ENCODE measurements at regions not wholly inside any gene's neighbourhood (a gene's known extent, or its start where the extent isn't known, plus 50 kb on each side); places are given as distances from the start of the nearest gene placed in this dataset.

DNA sequence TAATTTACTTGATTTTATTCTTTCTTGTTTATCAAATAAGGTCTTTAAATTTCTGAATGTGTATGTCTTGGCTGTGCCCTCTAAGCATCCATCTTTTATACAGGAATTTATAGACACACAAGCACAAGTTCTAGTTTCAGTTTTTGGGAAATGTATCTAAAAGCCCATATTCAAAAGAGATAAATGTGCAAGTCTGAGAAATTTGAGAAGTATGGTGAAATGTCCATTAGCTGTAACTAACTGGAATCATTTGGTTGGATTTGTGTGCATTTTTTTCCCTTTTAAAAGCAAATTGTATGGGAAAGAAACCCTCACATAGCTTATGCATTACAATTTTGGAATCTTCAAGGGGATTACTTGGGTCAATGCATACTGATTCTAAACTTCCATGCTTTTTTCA is 532.0 kb downstream of the KLF5 start:
- Histone ChIP-seq H3K4me2 (replicated peaks; ENCODE audit: extremely low read depth, low read length, poor library complexity, severe bottlenecking) (no peak overlapping the region), H3K27ac (ENCODE audit: low read depth in 1 of 2, low read length in 2 of 2) (no peak overlapping the region), H3K4me3 (replicated peaks in 1 of 3; ENCODE audit: low read depth in 2 of 3, low read length in 3 of 3) (no peak overlapping the region), H2AFZ (ENCODE audit: insufficient read depth, low read depth, low read length, poor library complexity, severe bottlenecking) (no peak overlapping the region), H3K9me3 (replicated peaks in 1 of 2; ENCODE audit: control insufficient read depth in 1 of 2, insufficient read depth in 1 of 2, low read length in 2 of 2) (peaks cover 0 to 6% of the 10 kb centered on the region in 2 donors), H3K4me1 (ENCODE audit: control insufficient read depth in 1 of 2, insufficient read depth in 2 of 2, low read length in 2 of 2) (no peaks in the 10 kb centered on the region), H3K9ac (ENCODE audit: insufficient read depth, low read length, poor library complexity, severe bottlenecking) (no peak overlapping the region), H3K36me3 (replicated peaks in 1 of 2; ENCODE audit: control insufficient read depth in 1 of 2, insufficient read depth in 2 of 2, low read length in 2 of 2) (no peaks in the 10 kb centered on the region), H4K20me1 (ENCODE audit: insufficient read depth, low read length) (no peaks in the 10 kb centered on the region), H3K27me3 (ENCODE audit: control insufficient read depth in 2 of 2, insufficient read depth in 2 of 2, low read length in 2 of 2) (no peaks in the 10 kb centered on the region), H3K79me2 (ENCODE audit: insufficient read depth, low read length) (no peaks in the 10 kb centered on the region)
- Mint-ChIP-seq H3K27me3 (ENCODE audit: low read depth in 3 of 3) (no peaks in the 10 kb centered on the region), H3K4me1 (no peaks in the 10 kb centered on the region), H3K9me3 (peaks cover 0 to 12% (median 9%) of the 10 kb centered on the region in 7 donors), H3K4me3 (no peak overlapping the region), H3K27ac (no peak overlapping the region), H3K36me3 (no peaks in the 10 kb centered on the region)
- DNase-seq, result no peak
- intact Hi-C loops (cut with micrococcal nuclease), result no loop called here
- TF ChIP-seq, protein P1, sequence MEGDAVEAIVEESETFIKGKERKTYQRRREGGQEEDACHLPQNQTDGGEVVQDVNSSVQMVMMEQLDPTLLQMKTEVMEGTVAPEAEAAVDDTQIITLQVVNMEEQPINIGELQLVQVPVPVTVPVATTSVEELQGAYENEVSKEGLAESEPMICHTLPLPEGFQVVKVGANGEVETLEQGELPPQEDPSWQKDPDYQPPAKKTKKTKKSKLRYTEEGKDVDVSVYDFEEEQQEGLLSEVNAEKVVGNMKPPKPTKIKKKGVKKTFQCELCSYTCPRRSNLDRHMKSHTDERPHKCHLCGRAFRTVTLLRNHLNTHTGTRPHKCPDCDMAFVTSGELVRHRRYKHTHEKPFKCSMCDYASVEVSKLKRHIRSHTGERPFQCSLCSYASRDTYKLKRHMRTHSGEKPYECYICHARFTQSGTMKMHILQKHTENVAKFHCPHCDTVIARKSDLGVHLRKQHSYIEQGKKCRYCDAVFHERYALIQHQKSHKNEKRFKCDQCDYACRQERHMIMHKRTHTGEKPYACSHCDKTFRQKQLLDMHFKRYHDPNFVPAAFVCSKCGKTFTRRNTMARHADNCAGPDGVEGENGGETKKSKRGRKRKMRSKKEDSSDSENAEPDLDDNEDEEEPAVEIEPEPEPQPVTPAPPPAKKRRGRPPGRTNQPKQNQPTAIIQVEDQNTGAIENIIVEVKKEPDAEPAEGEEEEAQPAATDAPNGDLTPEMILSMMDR (IDR thresholded peaks at IDR 0.05), result no peak

DNA sequence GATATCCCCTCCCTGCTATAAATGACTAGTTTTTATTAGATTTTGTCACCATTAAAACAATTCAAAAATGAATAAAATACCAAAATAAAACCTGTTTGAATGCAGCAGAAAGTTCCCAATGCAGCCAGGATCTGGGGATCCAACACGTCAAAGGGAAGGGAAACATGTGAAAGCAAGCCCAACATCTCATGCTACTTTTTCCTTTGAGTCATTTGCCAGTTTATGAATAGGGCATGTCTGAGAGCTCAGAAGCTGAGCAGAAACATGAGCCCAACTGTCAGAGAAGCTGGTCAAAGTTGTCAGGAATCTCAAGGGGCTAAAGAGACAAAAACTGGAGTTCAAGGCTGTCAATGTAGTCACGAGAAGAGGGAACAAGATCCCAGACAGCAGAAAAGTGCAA is 526.4 kb downstream of the KLF5 start:
- Histone ChIP-seq H3K36me3 (replicated peaks in 1 of 2; ENCODE audit: control insufficient read depth in 1 of 2, insufficient read depth in 2 of 2, low read length in 2 of 2) (no peaks in the 10 kb centered on the region), H3K9ac (ENCODE audit: insufficient read depth, low read length, poor library complexity, severe bottlenecking) (no peak overlapping the region), H3K4me1 (ENCODE audit: control insufficient read depth in 1 of 2, insufficient read depth in 2 of 2, low read length in 2 of 2) (no peaks in the 10 kb centered on the region), H3K4me2 (replicated peaks; ENCODE audit: extremely low read depth, low read length, poor library complexity, severe bottlenecking) (no peak overlapping the region), H3K4me3 (replicated peaks in 1 of 3; ENCODE audit: low read depth in 2 of 3, low read length in 3 of 3) (no peak overlapping the region), H2AFZ (ENCODE audit: insufficient read depth, low read depth, low read length, poor library complexity, severe bottlenecking) (no peak overlapping the region), H3K79me2 (ENCODE audit: insufficient read depth, low read length) (no peaks in the 10 kb centered on the region), H3K27me3 (ENCODE audit: control insufficient read depth in 2 of 2, insufficient read depth in 2 of 2, low read length in 2 of 2) (no peaks in the 10 kb centered on the region), H4K20me1 (ENCODE audit: insufficient read depth, low read length) (no peaks in the 10 kb centered on the region), H3K9me3 (replicated peaks in 1 of 2; ENCODE audit: control insufficient read depth in 1 of 2, insufficient read depth in 1 of 2, low read length in 2 of 2) (peaks cover 0 to 6% of the 10 kb centered on the region in 2 donors), H3K27ac (ENCODE audit: low read depth in 1 of 2, low read length in 2 of 2) (no peak overlapping the region)
- Mint-ChIP-seq H3K9me3 (peaks cover 4 to 15% (median 4%) of the 10 kb centered on the region in 7 donors), H3K4me1 (no peaks in the 10 kb centered on the region), H3K36me3 (no peaks in the 10 kb centered on the region), H3K27ac (no peak overlapping the region), H3K4me3 (no peak overlapping the region), H3K27me3 (ENCODE audit: low read depth in 3 of 3) (no peaks in the 10 kb centered on the region)
- TF ChIP-seq, protein P1 (IDR thresholded peaks at IDR 0.05), result no peak
- no CpG with 5 or more reads among the region's 2 CpGs for WGBS (ENCODE audit: insufficient coverage)
- intact Hi-C loops (cut with micrococcal nuclease), result no loop called here
- no peak for DNase-seq

Data from CD14-positive monocyte (primary cell).